HG03135 (cell line): ENCODE measurements at regions not wholly inside any gene's neighbourhood (a gene's known extent, or its start where the extent isn't known, plus 50 kb on each side); places are given as distances from the start of the nearest gene placed in this dataset.

Experiments used
- ATAC-seq: cut with Tn5 transposase; IDR thresholded peaks from one replicate; pipeline ENCODE4 v1.9.1; 2021; ENCODE audit warnings: mild to moderate bottlenecking, moderate library complexity; ENCODE audit not compliant: unreplicated experiment

GRCh38 chr5:58259685-58260152, 200.2 kb downstream of the PLK2 start:
- ATAC-seq, result no peak

- ATAC-seq, result no peak
These were observed 200.8 kb downstream of the PLK2 start for GRCh38 chr5:58258984-58259684.

GRCh38 chr5:58255970-58256369, 203.9 kb downstream of the PLK2 start:
- no peak for ATAC-seq

GRCh38 chr5:58255386-58255785, 204.5 kb downstream of the PLK2 start:
- ATAC-seq, result no peak

GRCh38 chr5:58248221-58248620, 211.7 kb downstream of the PLK2 start:
- no peak for ATAC-seq

GRCh38 chr5:58246461-58246944, 213.4 kb downstream of the PLK2 start:
- no peak for ATAC-seq

GRCh38 chr5:58245476-58245840, 214.4 kb downstream of the PLK2 start:
- ATAC-seq, result no peak

- ATAC-seq, result no peak
These were observed 214.9 kb downstream of the PLK2 start for GRCh38 chr5:58244819-58245475.

- ATAC-seq, result no peak
These were observed 218.5 kb downstream of the PLK2 start for GRCh38 chr5:58241389-58241788.

- ATAC-seq, result no peak
These were observed 219.6 kb downstream of the PLK2 start for GRCh38 chr5:58240322-58240721.

GRCh38 chr5:58239731-58240130, 220.2 kb downstream of the PLK2 start:
- no peak for ATAC-seq

GRCh38 chr5:58239045-58239444, 220.8 kb downstream of the PLK2 start:
- ATAC-seq, result no peak

- no peak for ATAC-seq
These were observed 223.4 kb downstream of the PLK2 start for GRCh38 chr5:58236498-58236897.

GRCh38 chr5:58235299-58235698, 224.6 kb downstream of the PLK2 start:
- ATAC-seq, result no peak

GRCh38 chr5:58232130-58232529, 227.8 kb downstream of the PLK2 start:
- no peak for ATAC-seq

GRCh38 chr5:58231041-58231440, 228.8 kb downstream of the PLK2 start:
- ATAC-seq, result no peak

GRCh38 chr5:58228896-58229295, 231.0 kb downstream of the PLK2 start:
- no peak for ATAC-seq

GRCh38 chr5:58227858-58228257, 232.0 kb downstream of the PLK2 start:
- ATAC-seq, result no peak

GRCh38 chr5:58224661-58225060, 235.2 kb downstream of the PLK2 start:
- no peak for ATAC-seq

GRCh38 chr5:58224221-58224620, 235.7 kb downstream of the PLK2 start:
- no peak for ATAC-seq

- ATAC-seq, result no peak
These were observed 244.5 kb downstream of the PLK2 start for GRCh38 chr5:58215364-58215763.

GRCh38 chr5:58211441-58211840, 248.4 kb downstream of the PLK2 start:
- ATAC-seq, result no peak
